ENCODE measurements at regions not wholly inside any gene's neighbourhood (a gene's known extent, or its start where the extent isn't known, plus 50 kb on each side); places are given as distances from the start of the nearest gene placed in this dataset.
A peak's percentile ranks its signal among the peaks of the same experiment; 100 is the strongest.

DNA sequence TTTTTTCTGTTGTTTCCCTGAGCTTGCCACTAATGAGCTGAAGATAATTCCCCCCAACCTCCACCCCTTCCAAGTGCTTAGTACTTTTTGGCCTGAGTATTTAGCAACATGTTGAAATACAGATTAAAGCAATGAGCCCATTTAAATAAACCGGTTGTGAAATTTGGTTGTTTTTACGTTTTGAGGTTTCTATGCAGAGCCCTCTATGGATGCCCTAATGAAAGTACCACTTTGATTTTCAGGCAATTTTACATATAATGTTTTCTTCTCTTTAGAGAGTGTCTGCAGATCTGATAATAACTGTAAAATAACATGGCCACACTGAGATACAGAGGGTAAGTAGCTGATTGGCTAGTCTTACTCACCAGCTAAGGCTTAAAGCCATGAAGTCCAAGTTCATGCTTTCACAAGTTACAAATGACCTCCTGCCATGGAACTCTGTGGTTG, 139.4 kb upstream of the SLC7A14 start:
- Histone ChIP-seq H3K9me3 (ENCODE audit: control insufficient read depth, low read depth, low read length) (no peaks in the 10 kb centered on the region), H3K27ac (ENCODE audit: control insufficient read depth, insufficient read depth, low read length) (no peak overlapping the region), H3K9me1 (ENCODE audit: control insufficient read depth, extremely low read depth, insufficient read depth, low read length) (no peaks in the 10 kb centered on the region), H3K79me2 (ENCODE audit: control insufficient read depth, insufficient read depth, low read length) (no peaks in the 10 kb centered on the region), H4K20me1 (ENCODE audit: control insufficient read depth, extremely low read depth, insufficient read depth, low read length) (no peaks in the 10 kb centered on the region), H3K4me3 (ENCODE audit: control insufficient read depth in 2 of 3, extremely low read depth in 1 of 3, insufficient read depth in 2 of 3, low read depth in 1 of 3, low read length in 3 of 3) (no peak overlapping the region), H3K4me2 (ENCODE audit: control insufficient read depth, extremely low read depth, insufficient read depth, low read depth, low read length) (no peak overlapping the region), H3K36me3 (ENCODE audit: control insufficient read depth in 2 of 2, extremely low read depth in 1 of 2, insufficient read depth in 2 of 2, low read length in 2 of 2) (no peaks in the 10 kb centered on the region), H3K27me3 (ENCODE audit: control insufficient read depth, extremely low read depth, insufficient read depth, low read length) (no peaks in the 10 kb centered on the region), H2AFZ (ENCODE audit: control insufficient read depth, low read length) (no peak overlapping the region), H3K4me1 (ENCODE audit: control insufficient read depth, extremely low read depth, insufficient read depth, low read length) (peaks cover 44% of the 10 kb centered on the region), H3K9ac (ENCODE audit: control insufficient read depth, extremely low read depth, insufficient read depth, low read length) (no peak overlapping the region)
- TF ChIP-seq EZH2 (IDR thresholded peaks at IDR 0.05; ENCODE audit: low read length) = no peak
- TF ChIP-seq, protein P1, sequence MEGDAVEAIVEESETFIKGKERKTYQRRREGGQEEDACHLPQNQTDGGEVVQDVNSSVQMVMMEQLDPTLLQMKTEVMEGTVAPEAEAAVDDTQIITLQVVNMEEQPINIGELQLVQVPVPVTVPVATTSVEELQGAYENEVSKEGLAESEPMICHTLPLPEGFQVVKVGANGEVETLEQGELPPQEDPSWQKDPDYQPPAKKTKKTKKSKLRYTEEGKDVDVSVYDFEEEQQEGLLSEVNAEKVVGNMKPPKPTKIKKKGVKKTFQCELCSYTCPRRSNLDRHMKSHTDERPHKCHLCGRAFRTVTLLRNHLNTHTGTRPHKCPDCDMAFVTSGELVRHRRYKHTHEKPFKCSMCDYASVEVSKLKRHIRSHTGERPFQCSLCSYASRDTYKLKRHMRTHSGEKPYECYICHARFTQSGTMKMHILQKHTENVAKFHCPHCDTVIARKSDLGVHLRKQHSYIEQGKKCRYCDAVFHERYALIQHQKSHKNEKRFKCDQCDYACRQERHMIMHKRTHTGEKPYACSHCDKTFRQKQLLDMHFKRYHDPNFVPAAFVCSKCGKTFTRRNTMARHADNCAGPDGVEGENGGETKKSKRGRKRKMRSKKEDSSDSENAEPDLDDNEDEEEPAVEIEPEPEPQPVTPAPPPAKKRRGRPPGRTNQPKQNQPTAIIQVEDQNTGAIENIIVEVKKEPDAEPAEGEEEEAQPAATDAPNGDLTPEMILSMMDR (optimal IDR thresholded peaks at IDR 0.05 in 1 of 3, IDR thresholded peaks at IDR 0.05 in 1 of 3, conservative IDR thresholded peaks at IDR 0.05 in 1 of 3; ENCODE audit: extremely low read depth in 1 of 3, insufficient read depth in 2 of 3, low read length in 3 of 3) = no peak
- dilution Hi-C loops (cut with MboI; ENCODE audit: extremely low pct_ligation_motif_present, low sequenced_read_pairs) = no loop called here
- FAIRE-seq (peak; percentile 62), DNase-seq (ENCODE audit: low read depth, low spot score) (no peak)

DNA sequence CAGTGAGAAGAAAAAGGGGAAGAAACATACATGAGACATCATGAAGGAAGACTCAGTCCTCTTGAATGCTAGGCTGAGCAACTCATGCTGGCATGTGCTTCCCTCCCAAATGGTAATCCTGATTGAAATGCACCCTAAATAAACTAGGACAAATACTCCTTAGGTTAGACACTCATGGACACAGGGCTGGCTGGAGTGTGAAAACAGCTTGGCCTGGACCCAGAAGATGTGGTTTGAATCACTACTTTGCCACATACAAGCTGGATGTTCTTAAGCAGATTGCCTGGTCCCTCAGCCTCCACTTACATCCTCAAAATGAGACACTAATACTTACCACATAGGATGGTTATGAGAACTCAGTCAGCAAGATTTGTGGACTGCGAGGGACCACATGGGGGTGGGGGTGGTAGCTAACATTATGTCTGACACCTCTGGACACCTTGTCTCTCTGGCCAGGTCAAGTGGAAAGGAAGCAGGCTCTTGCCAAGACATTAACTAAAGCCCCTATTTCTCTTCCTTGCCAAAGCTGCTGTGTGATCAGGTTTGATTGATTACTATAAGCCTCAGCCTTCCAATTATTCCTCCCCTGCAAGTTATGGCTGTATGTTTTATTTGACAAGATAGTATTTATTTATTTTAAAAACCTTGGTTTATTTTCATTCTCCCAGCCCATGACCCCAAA, 138.9 kb upstream of the SLC7A14 start:
- no peaks in the 10 kb centered on the region for H3K36me3 ChIP-seq (ENCODE audit: control insufficient read depth in 2 of 2, extremely low read depth in 1 of 2, insufficient read depth in 2 of 2, low read length in 2 of 2)
- H2AFZ ChIP-seq (ENCODE audit: control insufficient read depth, low read length) = no peak overlapping the region
- H3K4me2 ChIP-seq (ENCODE audit: control insufficient read depth, extremely low read depth, insufficient read depth, low read depth, low read length) = no peak overlapping the region
- H3K9me1 ChIP-seq (ENCODE audit: control insufficient read depth, extremely low read depth, insufficient read depth, low read length) = no peaks in the 10 kb centered on the region
- no peak for DNase-seq (ENCODE audit: low read depth, low spot score)
- FAIRE-seq = peak; percentile 93
- peaks cover 44% of the 10 kb centered on the region for H3K4me1 ChIP-seq (ENCODE audit: control insufficient read depth, extremely low read depth, insufficient read depth, low read length)
- no peaks in the 10 kb centered on the region for H3K9me3 ChIP-seq (ENCODE audit: control insufficient read depth, low read depth, low read length)
- no peaks in the 10 kb centered on the region for H4K20me1 ChIP-seq (ENCODE audit: control insufficient read depth, extremely low read depth, insufficient read depth, low read length)
- no peak overlapping the region for H3K4me3 ChIP-seq (ENCODE audit: control insufficient read depth in 2 of 3, extremely low read depth in 1 of 3, insufficient read depth in 2 of 3, low read depth in 1 of 3, low read length in 3 of 3)
- no peak overlapping the region for H3K9ac ChIP-seq (ENCODE audit: control insufficient read depth, extremely low read depth, insufficient read depth, low read length)
- no peaks in the 10 kb centered on the region for H3K27me3 ChIP-seq (ENCODE audit: control insufficient read depth, extremely low read depth, insufficient read depth, low read length)
- H3K79me2 ChIP-seq (ENCODE audit: control insufficient read depth, insufficient read depth, low read length) = no peaks in the 10 kb centered on the region
- dilution Hi-C loops (cut with MboI; ENCODE audit: extremely low pct_ligation_motif_present, low sequenced_read_pairs) = no loop called here
- no peak overlapping the region for H3K27ac ChIP-seq (ENCODE audit: control insufficient read depth, insufficient read depth, low read length)
- TF ChIP-seq, protein P1 (optimal IDR thresholded peaks at IDR 0.05 in 1 of 3, IDR thresholded peaks at IDR 0.05 in 1 of 3, conservative IDR thresholded peaks at IDR 0.05 in 1 of 3; ENCODE audit: extremely low read depth in 1 of 3, insufficient read depth in 2 of 3, low read length in 3 of 3) = no peak
- TF ChIP-seq EZH2 (IDR thresholded peaks at IDR 0.05; ENCODE audit: low read length) = no peak
